BE2C (cell line): ENCODE measurements at regions not wholly inside any gene's neighbourhood (a gene's known extent, or its start where the extent isn't known, plus 50 kb on each side); places are given as distances from the start of the nearest gene placed in this dataset.

Experiments
- DNase-seq: peaks from one replicate; pipeline ENCODE4 v3.0.0-alpha.2; 2020
- H3K27me3 ChIP-seq: fragments of 250-450 bp; sonication (Bioruptor Pico); 2 replicates; pipeline ENCODE4 v1.5.1; 2020; ENCODE audit warnings: mild to moderate bottlenecking
- H3K36me3 ChIP-seq: fragments of 250-450 bp; sonication (Bioruptor Pico); 2 replicates; pipeline ENCODE4 v1.5.1; 2020; ENCODE audit warnings: mild to moderate bottlenecking
- H3K4me1 ChIP-seq: fragments of 250-450 bp; sonication (Bioruptor Pico); 2 replicates; pipeline ENCODE4 v1.5.1; 2020
- H3K4me3 ChIP-seq: 2 replicates; pipeline ENCODE4 v1.5.1; 2011; ENCODE audit warnings: low read depth, low read length
- H3K9me3 ChIP-seq: fragments of 250-450 bp; sonication (Bioruptor Pico); 2 replicates; pipeline ENCODE4 v1.5.1; 2020
- CTCF ChIP-seq: IDR thresholded peaks from 2 replicates; pipeline ENCODE4 v1.5.1; 2012; ENCODE audit warnings: mild to moderate bottlenecking, low read depth, low read length

GRCh38 chr4:17280261-17281018, 231.4 kb downstream of the QDPR start:
- Histone ChIP-seq H3K27me3 (no peaks in the 10 kb centered on the region), H3K4me3 (no peak overlapping the region), H3K9me3 (no peaks in the 10 kb centered on the region), H3K4me1 (peaks cover 4% of the 10 kb centered on the region), H3K36me3 (no peaks in the 10 kb centered on the region)
- no peak for DNase-seq
- TF ChIP-seq CTCF: no peak

- DNase-seq: no peak
- no peak overlapping the region for H3K4me3 ChIP-seq
- no peaks in the 10 kb centered on the region for H3K27me3 ChIP-seq
- no peak for TF ChIP-seq CTCF
- no peaks in the 10 kb centered on the region for H3K9me3 ChIP-seq
- peaks cover 12% of the 10 kb centered on the region for H3K4me1 ChIP-seq
- H3K36me3 ChIP-seq: no peaks in the 10 kb centered on the region
Measured at GRCh38 chr4:17276776-17277175, 235.1 kb downstream of the QDPR start.

- Histone ChIP-seq H3K4me1 (peaks cover 12% of the 10 kb centered on the region), H3K9me3 (no peaks in the 10 kb centered on the region), H3K36me3 (no peaks in the 10 kb centered on the region), H3K27me3 (no peaks in the 10 kb centered on the region), H3K4me3 (no peak overlapping the region)
- TF ChIP-seq CTCF: no peak
- DNase-seq: no peak
Measured at GRCh38 chr4:17275836-17276235, 236.1 kb downstream of the QDPR start.

- TF ChIP-seq CTCF: no peak
- DNase-seq: no peak
- Histone ChIP-seq H3K4me1 (peaks cover 12% of the 10 kb centered on the region; the same call in 1 of the 2 replicates), H3K9me3 (no peaks in the 10 kb centered on the region), H3K4me3 (no peak overlapping the region), H3K36me3 (no peaks in the 10 kb centered on the region), H3K27me3 (no peaks in the 10 kb centered on the region)
Measured at GRCh38 chr4:17273047-17273446, 238.8 kb downstream of the QDPR start.

GRCh38 chr4:17272154-17272553, 239.7 kb downstream of the QDPR start:
- no peaks in the 10 kb centered on the region for H3K27me3 ChIP-seq
- no peak for DNase-seq

More at GRCh38 chr4:17272154-17272553, 239.7 kb downstream of the QDPR start:
- H3K36me3 ChIP-seq: no peaks in the 10 kb centered on the region
- no peak for TF ChIP-seq CTCF
- peaks cover 12% of the 10 kb centered on the region; the same call in 1 of the 2 replicates for H3K4me1 ChIP-seq
- H3K9me3 ChIP-seq: no peaks in the 10 kb centered on the region
- no peak overlapping the region for H3K4me3 ChIP-seq
